H9 (cell line): ENCODE measurements at regions not wholly inside any gene's neighbourhood (a gene's known extent, or its start where the extent isn't known, plus 50 kb on each side); places are given as distances from the start of the nearest gene placed in this dataset.
A peak's percentile ranks its signal among the peaks of the same experiment; 100 is the strongest.

Experiments used
- DNase-seq: peaks from one replicate; pipeline ENCODE4 v3.0.0-alpha.2; 2017
- H2AFZ ChIP-seq: one replicate; pipeline ENCODE4 v1.6.1; 2013; ENCODE audit warnings: mild to moderate bottlenecking, low read length, control low read depth, moderate library complexity
- H2AK5ac ChIP-seq: 2 replicates; pipeline ENCODE4 v1.6.1; 2013; ENCODE audit warnings: low read length, control low read depth, mixed read lengths; ENCODE audit not compliant: insufficient read length
- H2BK120ac ChIP-seq: one replicate; pipeline ENCODE4 v1.6.1; 2013; ENCODE audit warnings: low read depth, mild to moderate bottlenecking, low read length, control low read depth, inconsistent platforms; ENCODE audit not compliant: poor library complexity, severe bottlenecking
- H2BK12ac ChIP-seq: 2 replicates; pipeline ENCODE4 v1.6.1; 2013; ENCODE audit warnings: low read length, control low read depth, mixed read lengths, low read depth; ENCODE audit not compliant: insufficient read length
- H2BK15ac ChIP-seq: 2 replicates; pipeline ENCODE4 v1.6.1; 2013; ENCODE audit warnings: low read depth, low read length, control low read depth
- H2BK20ac ChIP-seq: one replicate; pipeline ENCODE4 v1.6.1; 2013; ENCODE audit warnings: low read depth, mild to moderate bottlenecking, low read length, control low read depth, inconsistent platforms; ENCODE audit not compliant: poor library complexity, severe bottlenecking
- H2BK5ac ChIP-seq: 2 replicates; pipeline ENCODE4 v1.6.1; 2013; ENCODE audit warnings: low read length, control low read depth, mixed read lengths; ENCODE audit not compliant: insufficient read length
- H3K14ac ChIP-seq: 2 replicates; pipeline ENCODE4 v1.6.1; 2013; ENCODE audit warnings: low read length, control low read depth; ENCODE audit not compliant: insufficient read depth
- H3K18ac ChIP-seq: 2 replicates; pipeline ENCODE4 v1.6.1; 2013; ENCODE audit warnings: low read depth, mild to moderate bottlenecking, mixed read lengths, low read length, control low read depth; ENCODE audit not compliant: insufficient read length
- H3K23ac ChIP-seq: 2 replicates; pipeline ENCODE4 v1.6.1; 2013; ENCODE audit warnings: low read length, control low read depth, mixed read lengths, low read depth; ENCODE audit not compliant: insufficient read length
- H3K23me2 ChIP-seq: 2 replicates; pipeline ENCODE4 v1.6.1; 2013; ENCODE audit warnings: low read depth, mild to moderate bottlenecking, mixed read lengths, low read length, control low read depth; ENCODE audit not compliant: insufficient read length, poor library complexity, severe bottlenecking
- H3K27ac ChIP-seq: 2 replicates; pipeline ENCODE4 v1.5.1; 2013; ENCODE audit warnings: low read length, control low read depth, mixed read lengths, low read depth; ENCODE audit not compliant: insufficient read length
- H3K27me3 ChIP-seq: 2 replicates; pipeline ENCODE4 v1.6.1; 2013; ENCODE audit warnings: low read length, control low read depth, inconsistent platforms; ENCODE audit not compliant: insufficient read depth
- H3K4ac ChIP-seq: 2 replicates; pipeline ENCODE4 v1.6.1; 2013; ENCODE audit warnings: low read depth, mild to moderate bottlenecking, control low read depth, inconsistent platforms, low read length, moderate library complexity
- H3K4me1 ChIP-seq: 2 replicates; pipeline ENCODE4 v1.6.1; 2013; ENCODE audit warnings: low read length, control low read depth, inconsistent platforms; ENCODE audit not compliant: insufficient read depth
- H3K4me2 ChIP-seq: 2 replicates; pipeline ENCODE4 v1.6.1; 2013; ENCODE audit warnings: low read length, control low read depth, mixed read lengths; ENCODE audit not compliant: insufficient read length, insufficient read depth
- H3K56ac ChIP-seq: 2 replicates; pipeline ENCODE4 v1.6.1; 2013; ENCODE audit warnings: low read depth, mild to moderate bottlenecking, mixed read lengths, low read length, control low read depth; ENCODE audit not compliant: insufficient read length
- H3K79me1 ChIP-seq: 2 replicates; pipeline ENCODE4 v1.6.1; 2013; ENCODE audit warnings: low read depth, mild to moderate bottlenecking, moderate library complexity, low read length, control low read depth, inconsistent platforms; ENCODE audit not compliant: insufficient read depth, poor library complexity, severe bottlenecking
- H3K79me2 ChIP-seq: 2 replicates; pipeline ENCODE4 v1.6.1; 2013; ENCODE audit warnings: low read length, control low read depth, inconsistent platforms; ENCODE audit not compliant: insufficient read depth
- H3K9ac ChIP-seq: 2 replicates; pipeline ENCODE4 v1.6.1; 2013; ENCODE audit warnings: low read length, control low read depth, mixed read lengths; ENCODE audit not compliant: insufficient read length; ENCODE audit errors: extremely low read depth
- H3K9me3 ChIP-seq: one replicate; pipeline ENCODE4 v1.6.1; 2013; ENCODE audit warnings: low read depth, low read length, inconsistent platforms; ENCODE audit not compliant: control insufficient read depth
- H3T11ph ChIP-seq: one replicate; pipeline ENCODE4 v1.6.1; 2013; ENCODE audit warnings: mild to moderate bottlenecking, low read length, control low read depth, inconsistent platforms
- H4K20me1 ChIP-seq: one replicate; pipeline ENCODE4 v1.6.1; 2013; ENCODE audit not compliant: control insufficient read depth, insufficient read length, insufficient read depth
- H4K5ac ChIP-seq: 2 replicates; pipeline ENCODE4 v1.6.1; 2013; ENCODE audit warnings: low read depth, mild to moderate bottlenecking, mixed read lengths, low read length, control low read depth; ENCODE audit not compliant: insufficient read length
- H4K8ac ChIP-seq: replicated peaks from 2 replicates; pipeline ENCODE4 v1.6.1; 2013; ENCODE audit warnings: low read length, control low read depth, mixed read lengths, low read depth; ENCODE audit not compliant: insufficient read length
- H4K91ac ChIP-seq: 2 replicates; pipeline ENCODE4 v1.6.1; 2013; ENCODE audit warnings: low read depth, mild to moderate bottlenecking, moderate library complexity, mixed read lengths, low read length, control low read depth; ENCODE audit not compliant: insufficient read length
- H3K27ac Mint-ChIP-seq, 3 experiments: 2 replicates in 2 of 3; 3 replicates in 1 of 3; pipeline ENCODE4 v1.8.0; 2020 to 2021; ENCODE audit warnings: mixed read lengths in 3 of 3, mild to moderate bottlenecking in 1 of 3, moderate library complexity in 1 of 3
- H3K27me3 Mint-ChIP-seq: 2 replicates; pipeline ENCODE4 v1.8.0; 2021; ENCODE audit warnings: low read depth, mild to moderate bottlenecking, moderate library complexity, mixed read lengths
- H3K36me3 Mint-ChIP-seq, 3 experiments: 2 replicates in 2 of 3; 3 replicates in 1 of 3; pipeline ENCODE4 v1.8.0; 2020 to 2021; ENCODE audit warnings: low read depth in 3 of 3, mixed read lengths in 3 of 3; ENCODE audit not compliant: insufficient read depth in 1 of 3
- H3K4me1 Mint-ChIP-seq, 2 experiments: 2 replicates each; pipeline ENCODE4 v1.8.0; 2020; ENCODE audit warnings: mixed read lengths in 2 of 2
- H3K4me3 Mint-ChIP-seq, 2 experiments: 2 replicates in 1 of 2; 3 replicates in 1 of 2; pipeline ENCODE4 v1.8.0; 2020 to 2021; ENCODE audit warnings: mild to moderate bottlenecking in 2 of 2, mixed read lengths in 2 of 2, moderate library complexity in 1 of 2
- H3K9me3 Mint-ChIP-seq, 2 experiments: 2 replicates in 1 of 2; 3 replicates in 1 of 2; pipeline ENCODE4 v1.8.0; 2020; ENCODE audit warnings: mild to moderate bottlenecking in 2 of 2, mixed read lengths in 2 of 2, moderate library complexity in 1 of 2
- WGBS: extraction: QIAGEN DNeasy Blood & Tissue Kit; methylation state at CpG from one replicate; pipeline ENCODE4 v1.1.7; 2013; ENCODE audit warnings: missing lambda C conversion rate, low lambda C conversion rate, mixed read lengths; ENCODE audit not compliant: insufficient read length; ENCODE audit errors: extremely low coverage; 5-methylcytosine and 5-hydroxymethylcytosine counted together
- TF ChIP-seq, protein P1 (sequence below): fragments of 200-600 bp; sonication (generic); conservative IDR thresholded peaks from 3 replicates; pipeline ENCODE4 v1.8.0; 2021; ENCODE audit warnings: antibody characterized with exemption, mild to moderate bottlenecking

GRCh38 chr2:128491692-128492244, 173.1 kb upstream of the HS6ST1 start:
- Mint-ChIP-seq H3K4me1 (peaks cover 70% of the 10 kb centered on the region in 2 experiments), H3K9me3 (peaks cover 0 to 3% of the 10 kb centered on the region in 2 experiments; a peak in 3 of 5 replicates), H3K27me3 (peaks cover 5% of the 10 kb centered on the region), H3K36me3 (peaks cover 0 to 3% (median 0%) of the 10 kb centered on the region in 3 experiments; a peak in 1 of 7 replicates), H3K4me3 (peak overlapping the region; percentile 7 to 32; a peak in 3 of 5 replicates), H3K27ac (peak overlapping the region; percentile 49 to 97 (median 93))
- H3K27ac ChIP-seq: peak overlapping the region; percentile 28
- no peak overlapping the region for H2BK120ac ChIP-seq
- H2BK5ac ChIP-seq: no peak overlapping the region
- no peak overlapping the region for H4K8ac ChIP-seq
- H3K14ac ChIP-seq: peak overlapping the region; percentile 57; the same call in 1 of the 2 replicates
- no peak overlapping the region for H3K4ac ChIP-seq
- no peak overlapping the region for H3K9ac ChIP-seq
- no peak overlapping the region for H4K5ac ChIP-seq
- no CpG with 5 or more reads among the region's 7 CpGs for WGBS
- no peaks in the 10 kb centered on the region for H3K27me3 ChIP-seq
- no peaks in the 10 kb centered on the region for H4K20me1 ChIP-seq
- no peak overlapping the region for H3K56ac ChIP-seq
- TF ChIP-seq, protein P1, sequence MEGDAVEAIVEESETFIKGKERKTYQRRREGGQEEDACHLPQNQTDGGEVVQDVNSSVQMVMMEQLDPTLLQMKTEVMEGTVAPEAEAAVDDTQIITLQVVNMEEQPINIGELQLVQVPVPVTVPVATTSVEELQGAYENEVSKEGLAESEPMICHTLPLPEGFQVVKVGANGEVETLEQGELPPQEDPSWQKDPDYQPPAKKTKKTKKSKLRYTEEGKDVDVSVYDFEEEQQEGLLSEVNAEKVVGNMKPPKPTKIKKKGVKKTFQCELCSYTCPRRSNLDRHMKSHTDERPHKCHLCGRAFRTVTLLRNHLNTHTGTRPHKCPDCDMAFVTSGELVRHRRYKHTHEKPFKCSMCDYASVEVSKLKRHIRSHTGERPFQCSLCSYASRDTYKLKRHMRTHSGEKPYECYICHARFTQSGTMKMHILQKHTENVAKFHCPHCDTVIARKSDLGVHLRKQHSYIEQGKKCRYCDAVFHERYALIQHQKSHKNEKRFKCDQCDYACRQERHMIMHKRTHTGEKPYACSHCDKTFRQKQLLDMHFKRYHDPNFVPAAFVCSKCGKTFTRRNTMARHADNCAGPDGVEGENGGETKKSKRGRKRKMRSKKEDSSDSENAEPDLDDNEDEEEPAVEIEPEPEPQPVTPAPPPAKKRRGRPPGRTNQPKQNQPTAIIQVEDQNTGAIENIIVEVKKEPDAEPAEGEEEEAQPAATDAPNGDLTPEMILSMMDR: no peak
- no peak overlapping the region for H4K91ac ChIP-seq
- no peak overlapping the region for H2AFZ ChIP-seq
- no peaks in the 10 kb centered on the region for H3K79me1 ChIP-seq
- peak overlapping the region; percentile 14 for H3K4me2 ChIP-seq
- no peak overlapping the region for H2BK15ac ChIP-seq
- peak; percentile 68 for DNase-seq
- no peak overlapping the region for H2BK20ac ChIP-seq
- H3K18ac ChIP-seq: peak overlapping the region; percentile 52
- no peak overlapping the region for H3K23ac ChIP-seq
- no peak overlapping the region for H2BK12ac ChIP-seq
- H3K79me2 ChIP-seq: no peaks in the 10 kb centered on the region
- peaks cover 10% of the 10 kb centered on the region; the same call in 1 of the 2 replicates for H3K4me1 ChIP-seq
- no peak overlapping the region for H2AK5ac ChIP-seq
- no peak overlapping the region for H3T11ph ChIP-seq
- H3K23me2 ChIP-seq: no peaks in the 10 kb centered on the region
- no peaks in the 10 kb centered on the region for H3K9me3 ChIP-seq
